GM21786 (cell line): ENCODE measurements at regions not wholly inside any gene's neighbourhood (a gene's known extent, or its start where the extent isn't known, plus 50 kb on each side); places are given as distances from the start of the nearest gene placed in this dataset.
"Not testable (repeated sequence)": the region's sequence is repeated elsewhere in the genome, so short reads cannot be mapped to it uniquely, and the experiment has no call there.

ENCODE experiments used
- ATAC-seq: cut with Tn5 transposase; IDR thresholded peaks from one replicate; pipeline ENCODE4 v1.9.1; 2021; ENCODE audit not compliant: unreplicated experiment

DNA sequence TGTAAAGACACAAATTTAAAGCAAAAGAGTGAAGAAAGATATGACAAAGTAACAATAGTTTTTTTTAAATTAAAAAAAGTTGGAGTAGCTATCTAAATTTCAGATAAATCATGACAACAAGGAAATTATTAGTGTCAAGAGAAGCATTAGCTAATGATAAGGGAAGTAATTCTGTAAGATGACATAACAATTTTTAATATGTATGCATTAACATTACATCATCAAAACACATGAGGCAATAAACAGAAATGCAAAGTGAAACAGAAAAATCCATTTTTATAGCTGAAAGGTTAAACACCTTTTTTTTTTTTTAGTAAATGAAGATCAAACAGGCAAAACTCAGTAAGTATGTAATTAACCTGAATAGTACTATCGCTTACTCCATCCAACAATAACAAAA is 804.9 kb upstream of the PRR20A start:
- ATAC-seq = no peak

DNA sequence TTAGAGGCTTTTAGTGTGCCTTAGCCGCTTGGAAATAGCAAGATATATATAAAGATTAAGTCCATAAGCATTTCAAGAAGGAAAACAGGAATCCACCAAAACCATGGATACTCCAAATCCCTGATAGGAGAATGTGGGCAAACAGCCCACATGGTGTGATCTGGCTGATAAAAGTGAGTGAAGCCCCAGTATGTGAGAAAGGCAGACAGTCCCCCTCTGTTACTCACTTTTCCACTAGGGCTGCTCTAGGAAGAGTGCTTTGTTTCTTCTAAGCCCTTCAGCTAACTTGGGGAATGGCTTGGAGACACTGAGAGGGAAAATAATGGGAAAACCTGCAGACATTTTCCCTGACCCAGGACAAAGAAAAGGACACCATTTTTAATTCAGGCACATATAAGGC is 802.3 kb upstream of the PRR20A start:
- no peak for ATAC-seq

DNA sequence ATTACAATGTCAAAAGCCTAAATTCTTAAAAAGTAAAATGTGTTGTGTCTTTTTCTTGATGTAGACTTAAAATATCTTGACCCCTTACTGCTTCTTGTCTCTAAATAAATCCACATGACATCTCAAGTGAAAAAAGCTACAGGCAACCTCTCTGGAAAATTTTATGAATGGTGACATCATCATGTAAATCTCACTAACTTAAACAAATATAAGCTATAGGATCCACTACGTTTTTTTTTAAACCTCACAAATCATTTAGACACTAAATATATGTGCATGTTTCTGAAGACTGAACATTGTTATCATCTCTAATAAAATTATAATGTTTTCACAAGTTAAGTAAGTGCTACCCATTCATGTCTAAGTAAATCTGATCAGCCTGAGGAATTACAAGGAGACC is 793.7 kb upstream of the PRR20A start:
- ATAC-seq = no peak

DNA sequence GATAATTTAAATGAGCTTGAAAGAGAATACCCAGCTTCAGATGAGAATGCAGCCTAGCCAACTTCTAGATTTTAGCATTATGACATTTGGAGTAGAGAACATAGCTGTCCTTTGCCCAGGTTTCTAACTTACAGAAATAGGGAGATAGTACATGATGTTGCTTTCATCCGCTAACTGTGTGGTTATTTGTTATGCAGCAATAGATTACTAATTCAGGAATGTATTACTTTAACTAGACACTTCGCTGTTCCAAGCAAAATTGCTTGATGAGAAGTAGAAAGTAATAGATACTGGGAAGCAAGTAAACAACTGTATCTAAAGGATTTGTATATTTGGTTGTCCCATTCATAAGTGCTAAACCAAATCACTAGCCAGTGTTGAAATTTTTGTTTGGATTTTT is 790.9 kb upstream of the PRR20A start:
- ATAC-seq = no peak

DNA sequence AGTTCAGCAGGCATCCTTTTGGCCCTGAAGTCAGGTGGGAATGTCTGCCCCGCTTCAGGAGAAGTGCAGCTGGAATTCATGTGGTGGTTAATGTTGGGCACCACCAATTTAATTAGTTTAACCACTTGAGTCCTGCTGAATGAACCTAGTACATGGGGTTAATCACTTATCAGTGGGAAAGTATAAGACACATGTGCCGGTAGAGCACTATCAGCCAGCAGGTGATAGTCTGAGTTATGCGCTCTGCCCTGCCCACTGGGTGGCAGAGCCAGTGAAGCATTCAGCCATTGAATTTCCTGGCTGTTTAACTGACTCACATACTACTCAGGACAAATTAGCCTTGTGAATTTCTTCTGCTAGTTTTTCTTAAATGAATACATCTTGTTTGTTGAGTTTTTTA is 789.7 kb upstream of the PRR20A start:
- ATAC-seq = no peak

DNA sequence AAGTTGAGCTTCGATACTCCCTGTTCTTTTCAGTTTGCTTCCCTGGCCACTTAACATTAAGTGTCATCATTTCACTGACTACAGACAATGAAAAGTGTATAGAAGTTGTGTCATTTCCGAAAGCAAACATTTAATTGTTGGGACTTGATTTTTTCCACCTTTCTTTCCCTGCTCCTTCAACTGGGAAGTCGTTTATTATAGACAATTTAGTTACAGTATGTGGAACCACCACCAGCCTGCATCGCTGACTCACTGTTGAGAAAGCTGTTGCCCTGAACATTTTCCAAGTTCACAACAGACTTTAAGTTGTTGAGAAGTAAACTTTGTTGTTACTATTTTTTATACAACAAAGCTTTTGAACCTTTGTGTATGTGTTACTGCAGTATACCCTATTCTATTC is 788.4 kb upstream of the PRR20A start:
- ATAC-seq = no peak

DNA sequence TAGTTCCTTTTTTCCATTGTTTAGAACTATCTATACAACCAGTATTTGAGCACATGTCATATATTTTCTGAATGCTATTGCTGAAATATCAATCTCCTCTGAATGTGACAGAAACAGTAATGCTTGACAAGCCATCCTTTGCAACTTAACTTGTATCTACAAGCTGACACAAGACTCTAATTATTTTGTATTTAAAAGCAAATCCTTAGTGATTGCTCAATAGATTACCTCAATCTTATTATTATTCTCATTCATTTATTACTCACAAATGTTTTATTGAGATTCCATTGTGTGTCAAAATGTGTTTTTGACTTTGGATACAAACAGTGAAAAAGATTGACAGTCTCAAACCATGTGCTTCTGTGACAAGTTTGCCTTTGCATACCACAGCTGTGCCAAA is 787.8 kb upstream of the PRR20A start:
- ATAC-seq = no peak

DNA sequence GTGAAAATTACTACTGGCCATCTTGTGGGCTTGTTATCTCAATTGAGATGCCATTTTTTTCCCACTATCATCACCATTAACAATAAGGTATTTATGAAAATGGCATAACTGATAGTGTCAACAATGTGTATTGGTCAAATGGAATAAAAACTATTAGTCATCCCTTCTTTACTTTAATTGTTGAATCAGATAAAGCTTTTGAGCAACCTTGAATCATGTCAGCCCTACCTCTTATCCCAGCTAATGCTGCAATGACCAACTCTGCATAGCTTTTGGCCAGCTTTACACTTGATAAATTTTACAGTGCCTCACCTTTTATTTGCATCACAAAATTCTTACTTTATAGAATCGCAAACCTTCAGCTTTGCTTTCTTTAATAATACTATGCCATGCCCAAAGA is 784.0 kb upstream of the PRR20A start:
- no peak for ATAC-seq

DNA sequence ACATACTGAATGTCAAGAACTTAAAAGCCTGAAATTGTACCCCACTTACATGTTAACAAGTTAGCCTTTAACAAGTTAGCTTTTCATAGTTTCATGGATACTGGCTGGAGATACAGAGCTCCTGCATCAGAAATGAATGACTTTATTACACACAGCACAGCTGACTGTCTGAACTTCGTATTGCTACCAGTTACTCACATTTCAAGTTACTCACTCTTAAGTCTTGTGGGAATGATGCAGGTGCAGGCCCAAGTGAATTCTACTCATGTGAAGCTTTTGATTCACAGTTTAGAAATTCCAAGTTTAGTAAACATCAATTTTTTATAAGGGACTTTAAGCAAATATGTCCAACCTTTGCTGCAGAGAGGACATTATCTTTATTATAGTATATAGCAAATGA is 762.2 kb upstream of the PRR20A start:
- ATAC-seq = no peak

DNA sequence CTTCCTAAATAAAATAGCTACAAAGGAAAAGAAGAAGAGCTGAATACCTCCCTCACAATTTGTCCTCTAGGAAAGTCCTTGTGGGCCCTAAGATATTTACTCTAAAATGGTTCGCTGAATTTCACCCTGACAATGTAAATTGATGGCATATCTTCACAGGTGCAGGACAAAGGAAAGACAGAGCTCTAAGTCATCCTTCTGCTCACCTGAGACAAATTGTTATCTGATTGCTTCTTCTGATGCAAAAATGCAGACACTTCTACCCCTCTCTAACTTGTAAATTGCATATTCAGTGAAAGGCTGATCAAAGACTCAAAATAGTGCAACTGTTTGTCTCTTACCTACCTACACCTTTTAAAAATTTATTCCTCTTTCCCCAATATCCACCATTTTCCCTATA is 747.2 kb upstream of the PRR20A start:
- ATAC-seq = no peak

DNA sequence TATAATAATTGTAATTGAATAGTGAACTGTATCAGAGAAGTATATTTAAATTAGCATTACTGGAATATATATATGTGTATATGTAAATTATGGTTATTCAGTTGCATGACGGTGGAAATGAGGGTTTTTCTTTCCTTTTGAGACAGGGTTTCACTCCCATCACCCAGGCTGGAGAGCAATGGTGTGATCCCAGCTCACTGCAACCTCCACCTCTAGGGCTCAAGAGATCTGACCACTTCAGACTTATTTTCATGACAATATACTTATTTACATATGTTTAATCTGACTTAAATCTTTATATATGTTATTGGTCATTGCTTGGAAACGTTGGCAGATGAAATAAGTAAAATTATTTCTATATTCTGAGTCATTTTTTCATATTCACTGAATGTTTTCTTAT is 744.4 kb upstream of the PRR20A start:
- ATAC-seq = no peak

DNA sequence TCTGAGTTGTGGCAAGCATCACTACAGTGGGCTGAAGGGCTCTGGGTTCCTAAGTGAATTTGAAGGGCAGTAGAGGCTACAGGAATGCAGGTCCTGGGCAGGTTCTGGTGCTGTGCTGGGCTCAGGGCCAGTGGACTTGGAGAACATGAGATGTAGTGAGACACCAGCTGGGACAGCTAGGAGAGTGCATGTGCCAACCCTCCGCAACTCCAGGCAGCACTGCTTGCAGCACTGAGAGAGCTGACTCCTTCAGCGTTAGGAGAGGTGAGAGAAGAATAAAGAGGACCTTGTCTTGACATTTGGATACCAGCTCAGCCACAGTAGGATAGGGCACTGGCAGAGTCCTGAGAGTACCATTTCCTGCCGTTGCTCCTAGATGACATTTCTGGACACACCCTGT is 739.9 kb upstream of the PRR20A start:
- ATAC-seq = no peak

DNA sequence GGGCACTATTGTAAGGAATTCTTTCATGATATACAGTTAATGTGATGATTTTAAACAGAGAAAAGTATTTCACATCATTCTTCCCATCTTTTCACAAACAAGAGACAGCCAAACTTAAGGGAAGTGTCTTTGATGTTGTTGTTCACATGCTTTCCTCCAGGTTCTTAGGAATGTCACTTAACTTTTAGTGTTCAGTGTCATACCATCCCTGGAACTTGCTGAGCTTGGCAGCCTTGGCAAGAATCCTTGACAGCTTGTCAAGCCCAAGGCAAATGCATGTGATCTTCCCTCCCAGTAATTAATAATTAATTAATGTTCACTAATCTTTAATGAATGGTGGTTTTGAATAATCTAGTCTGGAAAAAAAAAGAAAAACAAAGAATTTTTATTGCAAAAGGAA is 727.9 kb upstream of the PRR20A start:
- ATAC-seq = no peak

DNA sequence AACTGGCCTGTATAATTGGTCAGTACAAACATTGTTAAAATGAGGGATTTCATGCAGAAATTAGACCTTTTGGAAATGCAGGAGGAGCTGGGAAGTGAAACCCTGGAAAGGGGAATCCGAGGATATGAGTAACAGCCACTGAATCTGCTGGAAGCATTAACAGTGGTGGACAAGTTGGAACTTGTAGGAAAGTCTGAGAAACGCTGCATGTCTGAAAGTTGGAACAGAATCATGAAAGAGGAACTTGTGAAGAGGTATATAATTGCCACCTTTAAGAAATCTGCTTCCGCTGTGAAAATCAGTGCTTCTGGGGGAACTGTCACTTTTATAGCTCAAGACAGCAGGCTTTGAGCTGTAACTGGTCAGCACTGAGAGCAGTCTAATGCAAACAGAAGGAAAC is 716.5 kb upstream of the PRR20A start:
- no peak for ATAC-seq

DNA sequence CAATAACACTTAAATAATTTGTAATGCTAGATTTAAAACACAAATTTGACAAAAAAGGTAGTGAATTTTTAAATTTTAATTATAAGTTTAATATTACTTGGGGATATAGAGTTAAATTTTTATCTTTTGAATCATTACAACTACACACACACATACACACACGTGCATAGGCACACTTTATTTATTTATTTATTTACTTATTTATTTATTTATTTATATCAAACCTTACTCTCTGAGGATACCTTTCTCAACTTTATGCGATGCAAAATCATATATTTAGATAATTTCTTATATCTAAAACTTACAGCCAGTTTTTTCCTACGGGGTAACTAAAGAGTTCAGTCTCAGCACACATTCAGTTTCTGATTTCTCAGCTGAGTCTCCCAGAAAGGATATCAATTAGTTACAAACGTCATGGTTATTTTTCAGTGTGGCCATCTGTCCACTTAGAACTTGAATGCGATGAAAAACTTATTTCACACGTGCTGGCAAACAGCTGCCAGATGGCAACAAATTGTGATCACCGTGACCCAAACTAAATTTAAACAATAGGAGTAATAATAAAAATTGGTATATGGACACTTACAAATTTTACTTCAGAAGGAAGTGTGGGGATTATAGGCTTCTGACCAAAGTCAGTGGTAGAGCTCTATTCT is 683.1 kb upstream of the PRR20A start:
- no peak for ATAC-seq

DNA sequence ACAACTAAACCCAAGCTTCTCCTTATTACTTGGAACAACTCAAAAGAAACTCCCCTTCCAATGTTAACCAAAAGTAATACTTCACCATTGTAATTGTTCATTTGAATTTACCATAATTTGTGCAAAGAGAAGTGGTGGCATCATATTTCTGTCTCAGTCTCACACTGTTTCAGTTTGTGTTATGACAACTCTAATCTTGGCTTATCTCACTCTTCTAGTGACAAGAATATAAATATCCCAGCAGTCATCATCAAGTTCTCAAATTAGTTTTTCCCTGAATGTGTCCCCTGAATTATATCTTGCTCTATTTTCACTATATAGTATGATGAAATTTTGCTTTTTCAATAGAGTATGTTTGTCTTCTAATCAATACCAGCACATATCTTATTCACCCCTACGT is 681.4 kb upstream of the PRR20A start:
- no peak for ATAC-seq

DNA sequence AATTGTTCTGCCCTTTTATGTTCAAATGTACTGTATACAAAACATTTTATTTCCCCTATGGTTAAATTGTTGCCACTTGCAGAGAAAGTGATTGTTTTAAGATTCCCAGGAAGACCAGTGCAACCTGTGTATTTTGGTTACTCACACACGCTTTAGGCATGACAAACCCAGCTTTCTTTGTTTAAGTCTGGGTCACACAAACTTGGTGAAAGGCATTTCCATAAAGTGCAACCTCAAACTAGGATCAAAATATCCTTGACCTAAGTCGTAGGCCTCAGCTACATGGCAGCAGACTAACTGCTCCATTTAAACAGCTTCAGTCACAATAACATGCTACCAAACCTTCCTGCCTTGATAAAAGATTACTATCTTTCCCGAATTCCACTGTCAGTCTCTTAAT is 639.0 kb upstream of the PRR20A start:
- ATAC-seq = no peak

DNA sequence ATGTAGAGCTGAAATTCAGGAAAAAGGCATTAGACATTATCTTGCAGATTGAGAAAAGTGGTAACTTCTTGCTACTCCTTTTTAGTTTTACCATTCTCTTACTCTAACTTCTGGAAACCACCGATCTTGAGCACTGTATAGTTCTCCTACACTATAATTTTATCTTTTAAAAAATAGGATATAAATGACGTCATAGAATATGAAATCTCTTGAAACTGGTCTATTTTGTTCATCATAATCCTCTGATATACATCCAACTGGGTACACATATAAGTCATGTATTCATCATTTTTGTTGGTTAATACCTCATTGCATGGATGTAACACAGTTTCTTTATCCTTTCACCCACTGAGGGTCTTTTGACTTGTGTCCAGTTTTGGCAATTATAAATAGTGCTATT is 629.9 kb upstream of the PRR20A start:
- no peak for ATAC-seq

DNA sequence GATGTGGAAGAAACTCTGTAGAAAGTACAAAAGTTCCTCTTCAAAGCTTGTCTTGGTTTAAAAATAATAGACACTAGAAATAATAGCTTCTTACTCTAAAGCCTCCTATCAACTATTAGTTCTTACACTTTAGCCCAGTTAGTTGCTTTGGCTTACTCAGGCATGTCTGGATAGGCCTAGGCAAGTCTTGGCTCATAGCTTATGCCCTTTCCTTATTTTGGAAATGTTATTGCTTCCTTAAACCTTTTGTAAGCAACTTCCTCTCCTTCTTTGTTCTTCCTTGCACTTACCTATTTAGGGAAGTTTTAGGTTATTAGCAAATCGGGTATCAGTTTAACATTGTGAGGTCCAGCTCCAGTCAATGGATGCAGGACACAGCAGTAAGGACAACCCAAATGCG is 628.4 kb upstream of the PRR20A start:
- not testable (repeated sequence) for ATAC-seq

DNA sequence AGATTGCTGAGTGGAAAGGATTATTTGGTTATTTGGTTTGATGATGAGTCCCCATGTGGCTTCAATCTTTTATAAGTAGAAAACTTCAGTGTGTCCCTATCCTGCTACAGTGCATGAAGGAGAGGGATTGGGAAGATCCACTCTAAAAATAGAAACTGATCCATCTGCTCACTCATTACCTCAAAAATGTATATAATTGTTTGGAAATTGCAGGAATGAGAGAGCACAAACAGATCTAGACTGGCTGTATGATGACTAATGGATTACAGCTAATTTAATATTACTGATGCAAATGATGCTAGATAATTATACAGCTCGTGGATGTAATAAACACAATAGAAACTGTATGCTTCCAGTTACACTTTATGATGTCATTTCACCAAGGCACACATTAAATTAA is 625.3 kb upstream of the PRR20A start:
- ATAC-seq = no peak

DNA sequence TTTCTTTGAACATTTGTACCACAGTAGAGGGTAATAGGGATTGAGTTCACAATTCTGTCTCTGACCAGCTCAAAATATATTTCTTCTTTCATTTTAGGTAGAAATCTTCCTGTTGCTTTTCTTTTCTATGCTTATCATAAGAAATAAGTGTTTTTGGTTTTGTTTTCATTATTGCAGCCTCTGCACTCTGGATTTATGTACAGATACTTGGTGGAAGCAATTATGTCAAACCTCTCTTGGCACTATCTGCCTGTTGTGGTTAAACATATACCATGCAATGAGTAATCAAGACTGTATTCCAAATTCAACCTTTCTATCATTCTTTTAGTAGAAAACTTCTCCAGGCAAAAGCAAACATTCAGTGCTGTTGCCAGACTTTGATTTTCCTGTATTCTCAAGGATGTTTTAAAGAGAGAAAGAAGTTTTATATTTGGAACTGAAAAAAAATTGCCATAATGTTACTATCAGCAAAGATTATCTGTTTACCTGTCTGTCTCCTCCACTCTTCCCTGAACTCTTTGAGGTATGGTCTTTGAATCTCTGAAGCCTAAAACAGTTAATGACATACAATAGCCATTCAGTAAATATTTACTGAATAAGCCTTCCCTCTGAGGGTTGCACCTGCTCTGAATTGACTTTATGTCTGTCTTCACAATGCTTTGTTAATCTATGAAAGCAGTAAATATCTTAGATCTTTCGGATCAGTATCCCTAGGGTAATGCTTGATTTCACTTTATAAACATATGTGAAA is 612.5 kb upstream of the PRR20A start:
- no peak for ATAC-seq

DNA sequence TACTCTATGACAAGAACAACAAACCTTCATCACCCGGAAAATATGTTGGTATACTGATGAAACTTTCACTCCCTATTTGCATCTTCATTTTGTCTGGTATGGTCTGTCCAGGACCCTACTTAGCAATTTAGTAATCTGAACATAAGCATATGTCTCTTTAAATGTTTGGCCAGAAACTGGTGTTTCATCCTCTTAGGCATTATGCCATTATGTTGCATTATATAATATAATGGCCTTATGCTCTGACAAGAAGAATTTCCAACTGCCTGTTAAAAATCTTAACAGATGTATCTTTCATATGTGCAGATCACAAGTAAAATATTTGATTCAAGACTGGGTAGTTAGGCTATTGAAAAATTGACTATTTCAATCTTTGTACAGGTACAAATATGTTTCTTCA is 610.6 kb upstream of the PRR20A start:
- no peak for ATAC-seq

DNA sequence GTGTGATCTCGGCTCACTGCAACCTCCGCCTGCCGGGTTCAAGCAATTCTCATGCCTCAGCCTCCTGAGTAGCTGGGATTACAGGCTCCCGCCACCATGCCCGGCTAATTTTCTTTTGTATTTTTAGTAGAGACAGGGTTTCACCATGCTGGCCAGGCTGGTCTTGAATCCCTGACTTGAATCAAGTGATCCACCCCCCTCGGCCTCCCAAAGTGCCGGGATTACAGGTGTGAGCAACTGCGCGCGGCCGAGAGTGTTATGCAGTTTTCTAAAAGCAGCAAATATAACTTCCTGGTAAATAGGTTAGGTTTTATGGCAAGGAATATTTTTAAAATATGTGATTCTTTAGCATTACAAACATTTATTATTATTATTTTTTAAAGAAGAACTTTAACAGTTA is 592.8 kb upstream of the PRR20A start:
- ATAC-seq = not testable (repeated sequence)
